ENCODE measurements at regions not wholly inside any gene's neighbourhood (a gene's known extent, or its start where the extent isn't known, plus 50 kb on each side); places are given as distances from the start of the nearest gene placed in this dataset.

- no peaks in the 10 kb centered on the region for H3K27me3 Mint-ChIP-seq
- H3K36me3 Mint-ChIP-seq = no peaks in the 10 kb centered on the region
- DNase-seq (no peak), ATAC-seq (replicated peaks) (no peak)
- no peak overlapping the region for H3K4me3 Mint-ChIP-seq
- H3K27ac Mint-ChIP-seq = no peak overlapping the region
- peaks cover 11 to 15% of the 10 kb centered on the region in 2 donors for H3K4me1 Mint-ChIP-seq
- H3K9me3 Mint-ChIP-seq = no peaks in the 10 kb centered on the region
Measured at GRCh38 chr5:54700986-54701578, 183.5 kb downstream of the SNX18 start.

GRCh38 chr5:54696931-54697330, 179.4 kb downstream of the SNX18 start:
- ATAC-seq (replicated peaks) (no peak), DNase-seq (no peak)
- Mint-ChIP-seq H3K36me3 (peaks cover 0 to 3% of the 10 kb centered on the region in 2 donors), H3K27me3 (no peaks in the 10 kb centered on the region), H3K9me3 (peaks cover 0 to 2% of the 10 kb centered on the region in 2 donors), H3K27ac (no peak overlapping the region), H3K4me3 (no peak overlapping the region), H3K4me1 (peaks cover 6 to 14% of the 10 kb centered on the region in 2 donors)

- peaks cover 0 to 9% of the 10 kb centered on the region in 2 donors for H3K36me3 Mint-ChIP-seq
- peaks cover under 1 to 7% of the 10 kb centered on the region in 2 donors for H3K9me3 Mint-ChIP-seq
- no peak overlapping the region for H3K4me3 Mint-ChIP-seq
- no peak for DNase-seq
- H3K4me1 Mint-ChIP-seq = peaks cover 12 to 20% of the 10 kb centered on the region in 2 donors
- no peaks in the 10 kb centered on the region for H3K27me3 Mint-ChIP-seq
- no peak overlapping the region for H3K27ac Mint-ChIP-seq
- ATAC-seq (replicated peaks) = no peak
Measured at GRCh38 chr5:54696346-54696745, 178.8 kb downstream of the SNX18 start.

GRCh38 chr5:54695198-54695966, 177.8 kb downstream of the SNX18 start:
- peaks cover 19 to 30% of the 10 kb centered on the region in 2 donors for H3K4me1 Mint-ChIP-seq
- H3K36me3 Mint-ChIP-seq = peaks cover 0 to 11% of the 10 kb centered on the region in 2 donors
- no peaks in the 10 kb centered on the region for H3K27me3 Mint-ChIP-seq
- H3K4me3 Mint-ChIP-seq = no peak overlapping the region
- peaks cover 2 to 9% of the 10 kb centered on the region in 2 donors for H3K9me3 Mint-ChIP-seq
- ATAC-seq (replicated peaks) (no peak), DNase-seq (no peak)
- no peak overlapping the region for H3K27ac Mint-ChIP-seq

DNA sequence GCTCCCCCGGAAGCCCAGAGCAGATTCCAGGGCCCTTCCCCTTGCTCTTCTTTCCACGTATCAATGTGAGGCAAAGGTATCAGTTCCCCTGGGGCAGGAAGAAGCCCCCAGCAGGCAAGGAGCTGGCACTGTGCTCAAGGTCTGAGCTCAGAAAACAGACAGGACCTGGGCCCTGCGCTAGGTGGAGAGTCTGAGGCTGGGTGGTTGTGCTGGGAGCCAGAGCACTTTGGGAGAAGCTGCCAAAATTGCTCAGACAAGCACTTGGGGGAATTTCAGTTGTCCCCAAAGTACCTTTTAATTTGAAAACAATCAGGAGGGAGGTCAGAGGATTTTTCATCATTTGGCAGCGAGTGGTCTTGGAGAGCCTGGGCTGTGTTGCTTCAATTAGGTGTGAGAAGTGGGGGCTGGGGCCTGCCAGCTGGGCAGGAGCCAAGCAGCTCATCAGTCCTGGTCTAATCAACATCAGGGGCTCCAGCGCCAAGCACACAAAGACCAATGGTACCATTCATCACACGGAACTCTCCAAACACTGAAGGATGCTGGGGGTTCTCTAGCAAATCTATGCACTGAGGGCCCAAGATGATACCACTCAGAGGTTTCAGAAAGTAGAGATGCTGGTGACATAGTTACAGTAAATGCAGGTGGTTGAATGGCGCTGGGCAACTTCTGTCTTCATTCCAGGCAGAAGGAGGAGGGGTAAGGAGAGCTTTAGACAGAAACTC, 176.5 kb downstream of the SNX18 start:
- Mint-ChIP-seq H3K27ac (no peak overlapping the region), H3K9me3 (peaks cover 2 to 9% of the 10 kb centered on the region in 2 donors), H3K36me3 (peaks cover 0 to 11% of the 10 kb centered on the region in 2 donors), H3K27me3 (no peaks in the 10 kb centered on the region), H3K4me3 (no peak overlapping the region), H3K4me1 (peaks cover 30 to 43% of the 10 kb centered on the region in 2 donors)
- ATAC-seq (replicated peaks) (no peak), DNase-seq (no peak)

GRCh38 chr5:54692631-54693030, 175.1 kb downstream of the SNX18 start:
- Mint-ChIP-seq H3K36me3 (peaks cover 0 to 11% of the 10 kb centered on the region in 2 donors), H3K4me1 (peaks cover 32 to 48% of the 10 kb centered on the region in 2 donors), H3K4me3 (no peak overlapping the region), H3K9me3 (peaks cover 2 to 9% of the 10 kb centered on the region in 2 donors), H3K27ac (peak overlapping the region; percentile 84), H3K27me3 (no peaks in the 10 kb centered on the region)
- no peak for ATAC-seq (replicated peaks)
- no peak for DNase-seq

GRCh38 chr5:54691656-54692055, 174.1 kb downstream of the SNX18 start:
- DNase-seq (no peak), ATAC-seq (replicated peaks) (peak; percentile 58 to 72)
- H3K36me3 Mint-ChIP-seq = peaks cover 0 to 11% of the 10 kb centered on the region in 2 donors
- no peak overlapping the region for H3K4me3 Mint-ChIP-seq
- peak overlapping the region; percentile 84 for H3K27ac Mint-ChIP-seq
- H3K4me1 Mint-ChIP-seq = peaks cover 32 to 48% of the 10 kb centered on the region in 2 donors
- H3K27me3 Mint-ChIP-seq = no peaks in the 10 kb centered on the region
- peaks cover 2 to 9% of the 10 kb centered on the region in 2 donors for H3K9me3 Mint-ChIP-seq

GRCh38 chr5:54689411-54690251, 172.1 kb downstream of the SNX18 start:
- DNase-seq (no peak), ATAC-seq (replicated peaks) (peak; percentile 68 to 77)
- peaks cover 31 to 46% of the 10 kb centered on the region in 2 donors for H3K4me1 Mint-ChIP-seq
- peak overlapping the region; percentile 70 for H3K27ac Mint-ChIP-seq
- peaks cover 2 to 9% of the 10 kb centered on the region in 2 donors for H3K9me3 Mint-ChIP-seq
- peaks cover 0 to 11% of the 10 kb centered on the region in 2 donors for H3K36me3 Mint-ChIP-seq
- no peak overlapping the region for H3K4me3 Mint-ChIP-seq
- H3K27me3 Mint-ChIP-seq = no peaks in the 10 kb centered on the region

- Mint-ChIP-seq H3K27ac (peak overlapping the region; percentile 47), H3K4me3 (no peak overlapping the region), H3K4me1 (peaks cover 1 to 8% of the 10 kb centered on the region in 2 donors), H3K9me3 (peaks cover 0 to 8% of the 10 kb centered on the region in 2 donors), H3K36me3 (no peaks in the 10 kb centered on the region), H3K27me3 (no peaks in the 10 kb centered on the region)
- ATAC-seq (replicated peaks) (no peak), DNase-seq (no peak)
Measured at GRCh38 chr5:54680998-54681397, 163.4 kb downstream of the SNX18 start.

GRCh38 chr5:54679686-54680085, 162.1 kb downstream of the SNX18 start:
- DNase-seq = no peak
- no peak for ATAC-seq (replicated peaks)
- Mint-ChIP-seq H3K4me3 (no peak overlapping the region), H3K9me3 (peaks cover 3 to 12% of the 10 kb centered on the region in 2 donors), H3K36me3 (no peaks in the 10 kb centered on the region), H3K27me3 (no peaks in the 10 kb centered on the region), H3K4me1 (peaks cover 11 to 19% of the 10 kb centered on the region in 2 donors), H3K27ac (no peak overlapping the region)

DNA sequence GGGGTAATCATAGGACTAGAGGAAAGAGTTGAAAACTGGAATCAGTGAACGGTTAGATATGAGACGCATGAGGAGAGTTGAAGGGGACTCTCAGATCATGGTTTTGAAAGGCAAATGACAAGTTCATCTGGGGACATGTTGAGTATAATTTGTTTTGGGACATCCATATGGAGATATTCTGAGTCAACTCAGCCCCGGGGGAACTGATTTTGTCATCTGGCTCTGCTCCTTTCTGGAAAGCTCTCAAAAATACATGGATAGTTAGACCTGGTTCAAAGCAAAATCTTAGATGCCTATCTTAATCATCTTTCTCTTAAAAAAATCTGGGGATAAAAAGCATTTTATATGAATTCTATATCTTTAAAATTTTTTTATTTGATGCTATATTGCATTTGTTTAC, 161.2 kb downstream of the SNX18 start:
- Mint-ChIP-seq H3K27me3 (no peaks in the 10 kb centered on the region), H3K4me3 (no peak overlapping the region), H3K27ac (no peak overlapping the region), H3K36me3 (no peaks in the 10 kb centered on the region), H3K9me3 (peaks cover 5 to 14% of the 10 kb centered on the region in 2 donors), H3K4me1 (peaks cover 19 to 29% of the 10 kb centered on the region in 2 donors)
- ATAC-seq (replicated peaks) = no peak
- DNase-seq = no peak

DNA sequence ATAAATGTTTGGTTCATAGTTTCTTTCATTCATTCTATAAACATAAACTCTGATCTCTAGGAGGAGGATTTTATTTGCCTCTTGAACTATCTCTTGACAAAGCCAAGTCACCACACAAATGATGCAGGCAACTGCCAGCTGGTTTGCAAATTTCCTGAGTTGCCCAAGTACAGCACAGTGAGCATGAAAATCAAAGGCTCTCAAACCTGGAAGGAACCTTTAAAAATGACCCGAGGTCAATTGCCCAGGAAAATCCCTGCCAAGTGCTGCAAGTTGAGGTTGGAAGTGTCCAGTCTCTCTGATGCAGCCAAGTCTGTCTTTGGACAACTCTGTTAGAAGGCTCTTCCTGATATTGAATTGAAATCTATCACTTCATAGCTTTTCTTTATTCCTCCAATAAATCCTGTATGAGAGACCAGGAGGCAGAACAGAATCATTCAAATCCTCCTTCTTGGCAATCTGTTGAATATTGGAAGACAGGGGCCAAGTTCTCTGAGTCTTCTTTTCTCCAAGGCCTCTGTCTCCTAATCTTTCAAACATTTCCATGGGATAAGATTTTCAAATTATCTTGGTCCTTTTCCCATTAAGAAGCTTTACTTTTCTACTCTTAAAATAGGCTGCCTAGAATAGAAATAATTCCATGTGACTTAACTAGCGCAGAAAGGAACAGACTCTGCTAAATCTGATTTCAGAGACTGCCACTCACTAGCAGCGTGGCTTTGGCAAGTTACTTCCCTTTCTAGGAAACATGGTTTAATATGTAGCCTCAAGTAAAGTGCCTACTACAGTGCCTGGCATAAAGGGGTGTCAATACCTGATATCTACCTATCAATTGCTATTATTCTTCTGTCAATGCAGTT, 159.2 kb downstream of the SNX18 start:
- Mint-ChIP-seq H3K27me3 (no peaks in the 10 kb centered on the region), H3K9me3 (peaks cover 10 to 15% of the 10 kb centered on the region in 2 donors), H3K27ac (no peak overlapping the region), H3K36me3 (peaks cover 6 to 7% of the 10 kb centered on the region in 2 donors), H3K4me1 (peaks cover 35 to 49% of the 10 kb centered on the region in 2 donors), H3K4me3 (no peak overlapping the region)
- DNase-seq (no peak), ATAC-seq (replicated peaks) (no peak)
